ENCODE measurements at regions not wholly inside any gene's neighbourhood (a gene's known extent, or its start where the extent isn't known, plus 50 kb on each side); places are given as distances from the start of the nearest gene placed in this dataset.

DNA sequence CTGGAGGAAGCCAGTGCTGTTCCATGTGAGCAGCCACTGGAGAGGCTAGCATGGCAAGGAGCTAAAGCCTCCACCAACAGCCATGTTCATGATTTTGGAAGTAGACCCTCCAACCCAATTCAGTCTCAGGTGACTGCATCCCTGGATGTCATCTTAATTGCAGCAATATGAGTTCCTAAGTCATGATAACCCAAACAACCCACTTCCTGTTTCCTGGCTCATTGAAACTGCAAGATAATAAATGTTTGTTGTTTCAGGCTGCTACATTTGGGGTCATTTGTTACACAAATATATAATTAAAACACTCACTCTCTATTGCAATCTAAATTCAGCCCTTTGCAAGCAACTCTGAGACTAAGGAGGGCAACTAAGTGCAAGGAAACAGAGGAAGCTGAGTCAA lies 62.4 kb upstream of the SLC24A5 start:
- no peak for DNase-seq

DNA sequence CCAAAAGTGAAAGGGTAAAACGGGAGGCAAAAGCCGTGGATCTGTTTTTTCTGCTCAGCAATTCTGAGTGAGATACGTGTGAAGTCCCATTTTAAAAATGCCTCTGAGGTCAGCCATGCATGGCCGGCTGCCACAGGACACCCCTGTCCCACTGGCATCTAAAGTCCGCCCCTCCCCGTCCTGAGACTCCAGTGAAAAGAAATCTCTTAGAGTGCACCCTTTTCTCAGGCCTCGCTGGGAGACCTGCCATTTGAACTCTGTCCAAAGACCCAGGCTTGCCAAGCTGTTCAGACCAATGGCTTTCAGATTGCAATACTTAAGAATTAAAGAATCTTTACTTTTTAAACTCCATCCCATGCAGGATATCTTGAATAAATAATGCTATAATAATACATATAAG lies 61.0 kb upstream of the SLC24A5 start:
- DNase-seq: no peak

DNA sequence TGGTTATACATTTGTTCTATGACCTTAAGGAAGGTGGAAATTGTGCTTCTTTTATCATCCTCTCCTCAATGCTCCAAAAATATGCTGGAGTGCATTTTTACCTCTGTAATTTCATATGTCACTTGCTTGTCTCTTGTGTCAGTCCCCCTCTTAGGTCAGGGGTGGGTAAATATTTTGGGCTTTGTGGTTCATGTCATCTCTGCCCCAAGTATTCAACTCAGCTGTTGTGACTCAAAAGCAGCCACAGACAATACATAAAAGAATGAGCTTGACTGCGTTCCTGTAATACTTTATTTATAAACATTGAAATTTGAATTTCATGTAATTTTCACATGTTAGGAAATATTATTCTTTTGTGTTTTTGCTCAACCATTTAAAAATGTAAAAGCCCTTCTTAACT lies 60.4 kb upstream of the SLC24A5 start:
- no peak for DNase-seq

DNA sequence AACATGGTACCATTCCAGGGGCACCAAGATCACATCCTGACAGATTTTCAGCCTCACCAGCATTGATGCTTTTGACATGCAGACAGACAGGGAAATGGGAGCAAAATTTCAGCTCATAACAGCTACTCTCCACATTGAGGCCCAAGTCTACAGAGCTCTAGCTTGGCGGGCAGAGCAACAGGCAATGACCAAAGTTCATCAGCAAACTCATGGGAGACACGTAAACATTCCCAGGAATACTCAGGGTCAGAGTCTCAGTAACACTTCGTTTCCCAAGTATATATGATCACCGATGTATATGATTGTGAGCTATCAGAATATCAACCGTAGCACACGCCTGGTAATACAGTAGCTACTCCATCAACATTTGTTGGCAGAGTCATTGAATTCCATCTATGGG lies 59.2 kb upstream of the SLC24A5 start:
- no peak for DNase-seq

DNA sequence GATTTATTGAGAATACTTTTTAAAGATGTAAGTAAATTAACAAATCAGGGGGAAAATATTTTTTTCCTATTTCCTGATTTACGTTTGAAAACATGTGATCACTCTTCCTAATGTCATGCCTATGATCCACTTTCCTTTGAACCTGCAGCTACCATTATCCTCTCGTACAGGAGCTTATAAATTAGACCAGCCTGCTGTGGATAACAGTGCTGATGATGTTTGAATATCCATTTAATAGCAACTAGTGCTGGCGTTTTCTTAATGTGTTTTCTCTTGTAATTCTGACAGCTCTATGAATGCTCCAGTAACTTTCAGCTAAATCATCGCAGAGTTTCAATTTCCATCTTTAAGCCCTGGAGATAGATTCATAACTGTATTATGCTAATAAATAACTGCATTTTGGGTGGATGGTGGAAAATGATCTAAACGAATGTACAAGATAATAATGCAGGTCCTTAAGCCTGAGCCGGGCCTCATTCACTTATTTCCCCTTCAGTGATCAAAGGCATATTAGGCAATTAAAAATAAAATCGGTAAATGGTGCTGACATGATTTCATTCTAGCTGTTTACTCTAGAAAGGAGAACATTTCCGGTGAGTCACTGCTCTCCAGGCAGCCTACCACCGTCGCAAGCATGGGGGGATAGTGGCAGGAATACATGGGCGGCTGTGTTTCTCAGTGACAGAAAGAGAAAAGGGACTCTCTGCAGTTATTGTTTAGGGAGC lies 58.5 kb upstream of the SLC24A5 start:
- DNase-seq: no peak

DNA sequence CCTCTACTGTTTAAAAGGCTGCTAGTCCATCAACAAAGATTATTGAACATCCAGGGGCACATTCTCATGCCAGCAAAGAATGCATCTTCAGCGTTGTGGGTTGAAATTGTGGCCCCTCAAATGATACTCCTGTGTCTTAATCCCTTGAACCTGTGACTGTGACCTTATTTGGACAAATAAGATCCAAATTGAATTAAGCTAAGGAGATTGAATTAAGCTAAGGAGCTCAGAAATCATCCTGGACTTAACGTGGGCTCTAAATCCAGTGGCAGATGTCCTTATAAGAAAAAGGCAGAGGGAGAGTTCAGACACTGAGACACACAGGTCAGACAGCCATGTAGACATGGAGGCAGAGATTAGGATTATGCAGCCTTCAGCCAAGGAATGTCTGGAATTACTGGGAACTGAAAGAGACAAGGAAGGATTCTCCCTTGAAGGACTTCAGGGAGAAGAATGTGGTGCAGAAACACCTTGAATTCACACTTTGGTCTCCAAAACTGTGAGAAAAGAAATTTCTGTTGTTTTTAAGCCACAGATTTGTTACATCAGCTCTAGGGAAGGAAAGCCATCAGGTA lies 57.3 kb upstream of the SLC24A5 start:
- DNase-seq: no peak

DNA sequence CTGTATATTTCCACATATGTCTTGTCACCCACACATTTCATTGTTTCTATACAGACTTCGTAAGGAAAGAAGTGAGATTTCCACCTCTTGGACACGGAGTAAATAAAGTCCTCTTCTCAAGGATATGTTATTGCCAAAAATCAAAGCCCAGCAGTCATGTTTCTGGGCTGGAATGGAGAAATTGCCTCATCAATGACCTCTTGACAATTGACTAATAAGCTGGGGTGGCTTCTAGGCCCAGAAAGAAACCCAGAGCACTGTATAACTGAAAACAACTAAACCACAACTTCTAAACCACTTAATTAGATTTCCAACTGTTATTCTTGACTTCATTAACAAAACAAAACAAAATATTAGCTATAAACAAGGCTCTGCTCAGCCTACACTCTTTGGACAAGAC lies 56.4 kb upstream of the SLC24A5 start:
- DNase-seq: no peak

DNA sequence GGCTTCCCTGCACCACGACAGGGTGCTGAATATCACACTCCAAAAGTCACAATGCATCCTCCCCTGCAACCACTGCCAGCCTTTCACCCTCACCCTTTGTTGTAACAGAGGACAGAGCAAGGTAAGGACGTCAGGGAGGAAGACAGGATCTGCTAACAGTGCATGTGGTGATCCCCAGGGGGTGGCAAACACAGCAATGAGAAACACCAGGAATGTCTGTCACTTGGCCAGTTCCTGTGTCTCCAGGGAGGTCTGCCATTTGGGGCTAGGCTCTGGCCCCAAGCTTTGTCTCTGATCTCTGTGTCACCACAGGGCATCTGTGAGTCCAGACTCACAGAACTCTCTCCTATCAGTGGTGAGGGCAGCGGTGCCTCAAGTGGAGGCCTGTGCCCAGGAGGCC lies 54.3 kb upstream of the SLC24A5 start:
- no peak for DNase-seq

All from GDM1 (cell line).